Natural killer cell treated with Interleukin-12 subunit alpha and Interleukin-12 subunit beta and Interleukin-15 and Interleukin-18, amount 100 ng/mL, for 72 hours (primary cell): ENCODE measurements at regions not wholly inside any gene's neighbourhood (a gene's known extent, or its start where the extent isn't known, plus 50 kb on each side); places are given as distances from the start of the nearest gene placed in this dataset.
"Not testable (repeated sequence)": the region's sequence is repeated elsewhere in the genome, so short reads cannot be mapped to it uniquely, and the experiment has no call there.

Experiments used
- ATAC-seq, 2 donors: fragments of 150-1000 bp; cut with Tn5 transposase in 1 of 2; sonication (Bioruptor Pico), chemical (Tn5 transposase) in 1 of 2; 2 replicates each; pipeline ENCODE4 v1.10.0; 2021
- DNase-seq: peaks from one replicate; pipeline ENCODE4 v3.0.0; 2022; ENCODE audit warnings: low spot score
- H3K27ac Mint-ChIP-seq, 2 donors: 1 replicate in 1 of 2; 2 replicates in 1 of 2; pipeline ENCODE4 v1.8.0; 2022; ENCODE audit warnings: mixed read lengths in 2 of 2, mild to moderate bottlenecking in 1 of 2, moderate library complexity in 1 of 2
- H3K27me3 Mint-ChIP-seq, 2 donors: 1 replicate in 1 of 2; 2 replicates in 1 of 2; pipeline ENCODE4 v1.8.0; 2022; ENCODE audit warnings: mixed read lengths in 2 of 2
- H3K36me3 Mint-ChIP-seq: one replicate; pipeline ENCODE4 v1.8.0; 2022; ENCODE audit warnings: mixed read lengths
- H3K4me1 Mint-ChIP-seq, 2 donors: 1 replicate in 1 of 2; 2 replicates in 1 of 2; pipeline ENCODE4 v1.8.0; 2022; ENCODE audit warnings: low read depth in 2 of 2, mixed read lengths in 2 of 2, mild to moderate bottlenecking in 1 of 2
- H3K4me3 Mint-ChIP-seq: one replicate; pipeline ENCODE4 v1.8.0; 2022; ENCODE audit warnings: mixed read lengths
- H3K9me3 Mint-ChIP-seq: 2 replicates; pipeline ENCODE4 v1.8.0; 2022; ENCODE audit warnings: mixed read lengths

DNA sequence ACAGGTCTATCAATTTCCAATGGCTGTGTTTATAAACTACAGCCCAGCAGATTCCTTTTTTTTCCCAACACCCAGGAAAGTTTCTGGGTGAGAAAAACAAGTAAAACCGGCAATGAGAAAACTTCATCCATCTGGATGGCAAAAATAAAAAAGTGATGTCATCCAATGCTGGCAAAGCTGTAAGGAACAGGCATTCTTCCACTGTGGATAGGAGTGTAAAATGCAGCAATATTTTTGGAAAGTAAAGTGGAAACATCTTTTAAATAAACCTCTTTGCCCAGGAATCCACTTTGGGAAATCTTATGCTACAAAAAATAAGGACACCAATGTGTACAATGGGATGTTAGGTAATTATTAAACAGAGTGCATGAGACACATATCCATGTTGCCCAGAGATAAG, 102.1 kb upstream of the NT5E start:
- DNase-seq (no peak), ATAC-seq (no peak)
- Mint-ChIP-seq H3K27me3 (peaks cover 23 to 33% of the 10 kb centered on the region in 2 donors), H3K27ac (no peak overlapping the region), H3K36me3 (no peaks in the 10 kb centered on the region), H3K9me3 (no peaks in the 10 kb centered on the region), H3K4me1 (no peaks in the 10 kb centered on the region), H3K4me3 (no peak overlapping the region)

DNA sequence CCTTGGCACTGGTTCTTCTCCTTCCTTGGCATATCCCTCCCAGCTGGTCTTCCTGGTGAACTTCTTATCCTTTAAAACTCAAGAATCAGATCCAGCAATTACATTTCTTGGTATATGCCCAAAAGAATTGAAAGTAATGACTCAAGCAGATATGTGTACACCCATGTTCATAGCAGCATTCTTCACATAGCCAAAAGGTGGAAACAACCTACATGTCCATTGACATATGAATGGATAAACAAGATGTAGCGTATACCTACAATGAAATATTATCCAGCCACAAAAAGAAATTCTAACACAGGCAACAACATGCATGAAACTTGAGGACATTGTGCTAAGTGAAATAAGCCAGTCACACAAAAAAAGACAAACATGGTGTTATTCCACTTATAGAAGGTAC, 103.7 kb upstream of the NT5E start:
- Mint-ChIP-seq H3K4me1 (no peaks in the 10 kb centered on the region), H3K27me3 (peaks cover 27 to 31% of the 10 kb centered on the region in 2 donors), H3K36me3 (no peaks in the 10 kb centered on the region), H3K9me3 (no peaks in the 10 kb centered on the region), H3K4me3 (no peak overlapping the region), H3K27ac (no peak overlapping the region)
- DNase-seq, result no peak
- no peak for ATAC-seq

DNA sequence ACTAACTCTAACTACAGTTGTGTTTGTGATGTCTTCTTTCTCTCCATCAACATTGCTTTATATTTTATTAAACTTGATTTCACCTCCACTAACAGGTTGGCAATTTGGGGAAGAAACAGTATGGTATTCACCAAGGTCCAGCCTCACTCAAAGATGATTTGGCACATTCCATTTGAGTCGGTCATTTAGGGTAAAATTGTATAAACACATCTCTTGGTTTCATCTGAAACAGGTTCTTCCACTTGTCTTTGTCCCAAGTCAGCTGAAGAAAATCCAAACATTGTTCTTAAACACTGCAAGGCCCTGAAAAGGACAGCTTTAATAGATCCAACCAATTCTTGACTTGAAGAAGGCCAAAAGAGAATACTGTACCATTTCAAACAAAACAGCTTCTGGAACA, 104.9 kb upstream of the NT5E start:
- no peaks in the 10 kb centered on the region for H3K9me3 Mint-ChIP-seq
- DNase-seq (no peak), ATAC-seq (no peak)
- H3K36me3 Mint-ChIP-seq, result no peaks in the 10 kb centered on the region
- no peak overlapping the region for H3K27ac Mint-ChIP-seq
- H3K4me3 Mint-ChIP-seq, result no peak overlapping the region
- no peaks in the 10 kb centered on the region for H3K4me1 Mint-ChIP-seq
- H3K27me3 Mint-ChIP-seq, result peaks cover 25% of the 10 kb centered on the region in 2 donors

DNA sequence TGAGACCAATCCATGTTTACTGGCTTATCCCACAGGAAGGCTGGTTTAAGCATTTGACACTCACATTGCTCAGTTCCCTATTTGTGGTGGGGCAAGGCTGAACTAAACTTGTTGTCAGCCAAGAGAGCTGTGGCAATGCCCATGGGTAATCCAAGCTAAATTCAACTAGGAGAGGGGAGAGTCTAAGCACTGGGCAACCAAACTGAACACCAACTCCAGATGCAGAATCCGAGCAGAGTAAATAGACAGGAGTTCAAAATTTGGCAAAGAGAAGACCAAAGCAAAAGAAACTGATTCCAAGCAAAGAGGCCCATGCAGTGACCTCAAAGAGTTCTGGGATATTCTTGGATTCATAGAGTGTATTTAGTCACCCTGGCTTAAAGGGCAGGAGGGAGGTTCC, 106.5 kb upstream of the NT5E start:
- H3K27me3 Mint-ChIP-seq, result peaks cover 22 to 32% of the 10 kb centered on the region in 2 donors
- no peaks in the 10 kb centered on the region for H3K36me3 Mint-ChIP-seq
- no peak overlapping the region for H3K4me3 Mint-ChIP-seq
- DNase-seq (no peak), ATAC-seq (no peak)
- H3K4me1 Mint-ChIP-seq, result no peaks in the 10 kb centered on the region
- no peak overlapping the region for H3K27ac Mint-ChIP-seq
- no peaks in the 10 kb centered on the region for H3K9me3 Mint-ChIP-seq

DNA sequence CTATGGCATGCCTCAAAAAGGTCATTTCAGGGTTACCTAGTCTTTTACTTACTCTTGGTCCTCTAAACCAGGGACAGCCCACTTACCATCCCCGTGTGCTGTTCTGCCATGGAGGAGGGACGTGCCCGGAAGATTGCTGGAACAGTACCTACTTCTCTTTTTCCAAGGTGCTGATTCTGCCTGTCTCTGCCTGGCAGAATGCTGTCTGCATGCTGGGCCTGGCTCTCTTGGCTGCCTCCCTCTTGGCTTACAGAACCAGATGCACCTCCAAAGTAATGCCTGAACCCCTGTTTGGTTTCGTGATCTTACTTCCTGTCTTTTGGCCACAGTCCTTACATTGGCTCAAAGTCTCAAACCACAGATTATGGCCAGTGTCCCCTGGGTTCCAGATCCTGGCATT, 120.7 kb upstream of the NT5E start:
- Mint-ChIP-seq H3K27ac (no peak overlapping the region), H3K4me3 (no peak overlapping the region), H3K27me3 (peaks cover 14 to 23% of the 10 kb centered on the region in 2 donors), H3K36me3 (no peaks in the 10 kb centered on the region), H3K4me1 (no peaks in the 10 kb centered on the region), H3K9me3 (no peaks in the 10 kb centered on the region)
- no peak for DNase-seq
- ATAC-seq, result no peak

DNA sequence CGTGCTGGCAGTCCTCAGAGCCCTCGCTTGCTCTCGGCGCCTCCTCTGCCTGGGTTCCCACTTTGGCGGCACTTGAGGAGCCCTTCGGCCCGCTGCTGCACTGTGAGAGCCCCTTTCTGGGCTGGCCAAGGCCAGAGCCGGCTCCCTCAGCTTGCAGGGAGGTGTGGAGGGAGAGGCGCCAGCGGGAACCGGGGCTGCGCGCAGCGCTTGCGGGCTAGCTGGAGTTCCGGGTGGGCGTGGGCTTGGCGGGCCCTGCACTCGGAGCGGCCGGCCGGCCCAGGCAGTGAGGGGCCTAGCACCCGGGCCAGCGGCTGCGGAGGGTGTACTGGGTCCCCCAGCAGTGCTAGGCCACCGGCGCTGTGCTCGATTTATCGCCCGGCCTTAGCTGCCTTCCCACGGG, 124.1 kb upstream of the NT5E start:
- H3K27me3 Mint-ChIP-seq, result peaks cover 12 to 20% of the 10 kb centered on the region in 2 donors
- not testable (repeated sequence) for H3K27ac Mint-ChIP-seq, H3K36me3 Mint-ChIP-seq, H3K9me3 Mint-ChIP-seq, ATAC-seq, H3K4me3 Mint-ChIP-seq, DNase-seq, H3K4me1 Mint-ChIP-seq

DNA sequence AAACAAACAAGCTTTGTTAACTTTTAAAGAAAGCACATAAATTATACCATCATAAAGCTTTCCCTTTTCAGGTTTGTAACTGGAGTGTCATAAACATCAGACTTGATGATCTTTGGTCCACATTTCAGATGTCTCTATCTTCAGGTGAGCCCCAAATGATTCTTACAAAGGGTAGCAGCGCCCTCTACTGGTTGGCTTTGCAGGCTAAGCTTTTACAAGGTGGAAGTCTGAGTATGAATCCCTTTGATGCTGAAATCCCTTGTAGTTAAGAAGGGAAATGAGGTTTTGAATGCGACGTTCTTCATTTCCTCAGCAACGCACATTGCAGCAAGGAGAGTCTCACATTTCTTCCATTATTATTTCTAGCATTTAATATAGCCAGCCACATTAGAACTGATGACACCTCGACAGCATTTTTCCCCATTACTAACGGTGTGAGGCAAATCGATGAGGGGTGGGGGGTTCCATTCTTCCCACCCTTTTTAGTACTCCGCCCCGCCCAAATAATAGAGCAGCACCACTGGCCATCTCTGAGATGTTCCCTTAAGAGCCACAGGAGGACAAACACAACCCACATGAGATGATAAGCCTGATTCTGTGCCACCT, 126.3 kb upstream of the NT5E start:
- Mint-ChIP-seq H3K4me1 (no peaks in the 10 kb centered on the region), H3K27ac (no peak overlapping the region), H3K36me3 (no peaks in the 10 kb centered on the region), H3K4me3 (no peak overlapping the region), H3K27me3 (peaks cover 5 to 7% of the 10 kb centered on the region in 2 donors), H3K9me3 (no peaks in the 10 kb centered on the region)
- DNase-seq (no peak), ATAC-seq (no peak)

DNA sequence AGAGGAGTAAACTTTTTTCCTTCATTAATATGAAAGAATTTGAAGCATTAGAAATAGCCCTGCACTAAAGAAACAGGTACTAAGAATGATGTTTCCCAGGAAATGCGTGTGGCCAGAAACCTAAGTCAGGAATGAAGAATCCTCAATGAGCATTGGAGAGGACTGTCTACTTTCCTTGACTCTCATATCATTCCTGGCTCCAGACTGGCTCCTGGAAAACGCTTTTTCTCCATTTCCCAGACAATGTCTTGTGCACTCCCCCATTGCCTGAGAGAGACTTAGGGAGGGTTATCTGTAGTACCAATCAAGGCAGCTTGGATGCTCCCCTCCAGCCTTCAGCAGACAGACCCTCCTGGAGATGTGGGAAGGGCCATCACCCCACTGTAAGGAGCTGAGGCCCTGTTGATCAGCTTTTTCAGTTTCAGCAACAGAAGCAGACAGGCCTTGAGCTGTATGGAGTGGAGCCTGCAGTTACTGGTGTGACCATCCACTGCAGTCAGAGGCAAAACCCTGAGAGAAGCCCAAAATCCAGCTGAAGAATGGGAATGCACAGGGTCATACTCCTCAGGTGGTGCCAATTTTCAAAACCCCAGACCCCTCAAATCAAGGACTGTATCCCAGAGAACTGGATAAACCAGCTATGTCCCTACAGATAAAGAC, 127.3 kb upstream of the NT5E start:
- H3K27ac Mint-ChIP-seq, result no peak overlapping the region
- H3K9me3 Mint-ChIP-seq, result no peaks in the 10 kb centered on the region
- no peaks in the 10 kb centered on the region for H3K36me3 Mint-ChIP-seq
- no peak overlapping the region for H3K4me3 Mint-ChIP-seq
- peaks cover 5 to 7% of the 10 kb centered on the region in 2 donors for H3K27me3 Mint-ChIP-seq
- ATAC-seq (no peak), DNase-seq (no peak)
- H3K4me1 Mint-ChIP-seq, result no peaks in the 10 kb centered on the region

DNA sequence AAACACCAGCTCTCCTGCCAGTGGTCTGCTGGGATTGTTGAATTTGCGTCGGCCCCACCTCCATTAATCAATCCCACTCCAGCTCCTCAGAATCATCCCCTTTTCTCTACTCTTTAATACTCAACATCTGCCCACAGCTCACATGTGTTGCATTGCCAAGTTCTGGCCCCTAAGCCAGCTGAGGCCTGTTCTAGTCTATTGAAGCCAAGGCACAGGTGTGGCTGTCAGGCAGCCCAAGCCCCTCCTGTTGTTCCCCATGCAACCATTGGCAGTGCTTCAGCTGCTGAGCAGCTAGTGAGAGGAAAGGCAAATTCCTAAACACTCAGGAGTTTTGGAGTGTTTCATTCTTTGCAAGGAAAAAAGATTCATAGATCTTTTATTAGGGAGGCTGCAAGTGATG, 128.0 kb upstream of the NT5E start:
- no peak overlapping the region for H3K27ac Mint-ChIP-seq
- no peaks in the 10 kb centered on the region for H3K36me3 Mint-ChIP-seq
- H3K4me3 Mint-ChIP-seq, result no peak overlapping the region
- no peak for ATAC-seq
- H3K27me3 Mint-ChIP-seq, result peaks cover 5 to 7% of the 10 kb centered on the region in 2 donors
- no peaks in the 10 kb centered on the region for H3K4me1 Mint-ChIP-seq
- no peaks in the 10 kb centered on the region for H3K9me3 Mint-ChIP-seq
- no peak for DNase-seq

DNA sequence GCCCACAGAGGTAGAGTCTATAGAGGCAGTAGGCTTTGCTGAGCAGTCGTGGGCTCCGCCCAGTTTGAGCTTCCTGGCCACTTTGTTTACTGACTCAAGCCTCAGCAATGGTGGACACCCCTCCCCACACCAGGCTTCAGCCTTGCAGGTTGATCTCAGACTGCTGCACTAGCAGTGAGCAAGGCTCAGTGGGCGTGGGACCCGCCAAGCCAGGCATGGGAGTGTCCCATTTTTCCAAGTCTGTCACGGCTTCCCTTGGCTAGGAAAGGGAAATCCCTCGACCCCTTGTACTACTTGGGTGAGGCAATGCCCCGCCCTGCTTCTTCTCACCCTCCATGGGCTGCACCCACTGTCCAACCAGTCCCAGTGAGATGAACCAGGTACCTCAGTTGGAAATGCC, 135.3 kb upstream of the NT5E start:
- no peak overlapping the region for H3K4me3 Mint-ChIP-seq
- H3K27me3 Mint-ChIP-seq, result peaks cover 0 to 5% of the 10 kb centered on the region in 2 donors
- H3K4me1 Mint-ChIP-seq, result no peaks in the 10 kb centered on the region
- ATAC-seq, result no peak
- H3K36me3 Mint-ChIP-seq, result no peaks in the 10 kb centered on the region
- no peak overlapping the region for H3K27ac Mint-ChIP-seq
- no peak for DNase-seq
- H3K9me3 Mint-ChIP-seq, result peaks cover 3% of the 10 kb centered on the region

DNA sequence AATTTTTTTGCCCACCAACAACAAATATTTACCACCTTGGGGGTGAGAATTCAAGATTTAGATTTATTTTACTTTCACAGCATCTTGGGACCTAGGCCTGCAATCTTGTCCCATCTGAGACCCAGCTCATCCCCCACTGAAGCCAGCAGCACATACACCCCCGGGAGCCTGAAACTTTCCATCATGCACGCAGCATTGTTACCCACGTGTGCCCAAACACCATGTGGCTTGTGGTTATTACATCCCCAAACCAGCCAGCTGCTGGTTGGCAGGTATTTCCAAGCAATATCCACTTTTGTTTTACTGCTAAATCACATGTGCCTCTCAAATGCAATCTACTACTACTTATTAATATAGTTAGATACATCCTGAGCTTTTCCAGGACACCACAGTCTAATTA, 149.3 kb upstream of the NT5E start:
- Mint-ChIP-seq H3K4me3 (no peak overlapping the region), H3K9me3 (peaks cover 8% of the 10 kb centered on the region), H3K27ac (no peak overlapping the region), H3K27me3 (peaks cover 0 to 14% of the 10 kb centered on the region in 2 donors), H3K4me1 (no peaks in the 10 kb centered on the region), H3K36me3 (no peaks in the 10 kb centered on the region)
- ATAC-seq (no peak), DNase-seq (no peak)

DNA sequence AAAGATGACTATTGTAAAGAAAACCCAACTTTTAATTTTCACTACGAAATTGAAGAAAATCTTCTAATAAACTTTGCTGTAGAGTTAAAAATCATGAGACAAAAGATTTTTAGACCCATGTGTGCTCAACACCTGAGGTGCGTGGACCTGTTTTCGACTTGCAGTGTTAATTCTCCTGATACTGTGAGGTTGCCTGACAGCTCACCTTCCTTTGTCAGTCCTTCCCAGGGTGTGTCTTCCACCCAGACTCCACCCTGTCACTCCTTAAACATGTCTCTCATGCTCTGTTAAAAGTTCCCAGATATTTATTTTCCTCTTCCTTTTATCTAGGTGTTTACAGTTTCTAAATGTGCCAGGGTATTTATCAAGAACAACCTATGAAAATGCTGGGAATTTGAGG, 151.3 kb upstream of the NT5E start:
- peaks cover 4% of the 10 kb centered on the region for H3K9me3 Mint-ChIP-seq
- no peaks in the 10 kb centered on the region for H3K4me1 Mint-ChIP-seq
- no peak overlapping the region for H3K4me3 Mint-ChIP-seq
- ATAC-seq (no peak), DNase-seq (no peak)
- no peaks in the 10 kb centered on the region for H3K36me3 Mint-ChIP-seq
- no peak overlapping the region for H3K27ac Mint-ChIP-seq
- no peaks in the 10 kb centered on the region for H3K27me3 Mint-ChIP-seq

DNA sequence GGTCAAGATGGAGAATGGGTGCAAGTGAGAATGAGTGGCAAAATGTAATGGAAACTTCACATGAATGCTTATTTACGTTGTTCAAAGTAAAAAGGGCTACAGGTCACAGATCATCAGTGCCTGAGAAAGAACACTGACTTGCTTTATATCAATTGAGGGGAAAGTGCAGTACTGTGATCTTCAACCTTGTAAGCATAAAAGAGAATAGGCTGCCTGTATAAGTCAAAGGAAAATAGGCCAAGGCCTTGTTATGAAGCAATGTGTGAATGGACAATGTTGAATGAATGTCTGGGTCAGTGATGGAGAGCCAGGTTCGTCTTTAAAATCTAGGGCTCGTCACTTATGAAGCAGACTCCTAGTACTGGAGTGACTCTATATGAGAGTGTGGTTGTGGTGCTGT, 158.6 kb upstream of the NT5E start:
- no peaks in the 10 kb centered on the region for H3K27me3 Mint-ChIP-seq
- no peak overlapping the region for H3K27ac Mint-ChIP-seq
- DNase-seq (no peak), ATAC-seq (no peak)
- H3K4me3 Mint-ChIP-seq, result no peak overlapping the region
- no peaks in the 10 kb centered on the region for H3K4me1 Mint-ChIP-seq
- no peaks in the 10 kb centered on the region for H3K36me3 Mint-ChIP-seq
- no peaks in the 10 kb centered on the region for H3K9me3 Mint-ChIP-seq

DNA sequence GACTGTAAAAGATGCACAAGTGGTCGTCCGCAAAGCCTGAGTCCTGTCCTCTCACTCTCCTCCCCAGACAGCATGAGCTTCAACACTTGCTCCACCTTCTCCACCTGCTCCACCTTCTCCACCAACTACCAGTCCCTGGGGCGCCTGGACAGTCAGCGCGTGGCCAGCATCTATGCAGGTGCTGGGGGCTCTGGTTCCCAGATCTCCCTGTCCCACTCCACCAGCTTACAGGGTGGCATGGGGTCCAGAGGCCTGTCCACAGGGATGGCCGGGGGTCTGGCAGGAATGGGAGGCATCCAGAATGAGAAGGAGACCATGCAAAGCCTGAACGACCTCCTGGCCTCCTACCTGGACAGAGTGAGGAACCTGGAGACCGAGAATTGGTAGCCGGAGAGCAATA, 162.2 kb upstream of the NT5E start:
- H3K9me3 Mint-ChIP-seq, result peaks cover 7% of the 10 kb centered on the region

DNA sequence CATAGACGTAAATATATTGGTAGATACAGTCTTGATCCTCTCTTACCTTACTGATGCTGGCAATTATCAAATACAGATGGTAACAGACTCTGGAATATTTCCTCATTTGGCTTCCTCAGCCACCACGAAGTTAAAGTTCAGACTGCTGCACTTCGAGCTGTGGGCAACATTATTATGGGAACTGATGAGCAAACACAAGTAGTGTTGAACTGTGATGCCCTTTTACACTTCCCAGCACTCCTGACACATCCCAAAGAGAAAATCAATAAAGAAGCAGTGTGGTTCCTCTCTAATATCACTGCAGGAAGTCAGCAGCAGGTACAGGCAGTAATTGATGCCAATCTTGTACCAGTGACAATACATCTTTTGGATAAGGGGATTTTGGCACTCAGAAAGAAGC, 162.7 kb upstream of the NT5E start:
- Mint-ChIP-seq H3K4me3 (no peak overlapping the region), H3K27me3 (peaks cover 0 to 6% of the 10 kb centered on the region in 2 donors), H3K9me3 (peaks cover 8% of the 10 kb centered on the region), H3K4me1 (no peaks in the 10 kb centered on the region), H3K27ac (no peak overlapping the region), H3K36me3 (no peaks in the 10 kb centered on the region)
- ATAC-seq (no peak), DNase-seq (no peak)

More for the DNA sequence above, 162.2 kb upstream of the NT5E start:
- Mint-ChIP-seq H3K27me3 (peaks cover 0 to 6% of the 10 kb centered on the region in 2 donors), H3K27ac (no peak overlapping the region), H3K4me1 (no peaks in the 10 kb centered on the region), H3K4me3 (no peak overlapping the region), H3K36me3 (no peaks in the 10 kb centered on the region)
- DNase-seq (no peak), ATAC-seq (no peak)
